ENCODE measurements at regions not wholly inside any gene's neighbourhood (a gene's known extent, or its start where the extent isn't known, plus 50 kb on each side); places are given as distances from the start of the nearest gene placed in this dataset.

- Mint-ChIP-seq H3K27me3 (no peaks in the 10 kb centered on the region), H3K27ac (no peak overlapping the region), H3K36me3 (no peaks in the 10 kb centered on the region), H3K9me3 (peaks cover 7% of the 10 kb centered on the region), H3K4me3 (no peak overlapping the region), H3K4me1 (ENCODE audit: unreplicated experiment) (peaks cover 6% of the 10 kb centered on the region)
- no peak for TF ChIP-seq CTCF (conservative IDR thresholded peaks at IDR 0.05)
- DNase-seq (ENCODE audit: extremely low spot score, unreplicated experiment), result no peak
Measured at GRCh38 chr18:10310626-10311025, 143.8 kb upstream of the APCDD1 start.

GRCh38 chr18:10312326-10313015 lies 142.0 kb upstream of the APCDD1 start:
- TF ChIP-seq CTCF (conservative IDR thresholded peaks at IDR 0.05), result no peak
- H3K27ac Mint-ChIP-seq, result no peak overlapping the region
- no peak overlapping the region for H3K4me3 Mint-ChIP-seq
- H3K27me3 Mint-ChIP-seq, result no peaks in the 10 kb centered on the region
- H3K36me3 Mint-ChIP-seq, result no peaks in the 10 kb centered on the region
- H3K9me3 Mint-ChIP-seq, result peaks cover 9% of the 10 kb centered on the region
- no peak for DNase-seq (ENCODE audit: extremely low spot score, unreplicated experiment)
- H3K4me1 Mint-ChIP-seq (ENCODE audit: unreplicated experiment), result peaks cover 10% of the 10 kb centered on the region

GRCh38 chr18:10313016-10313342 lies 141.5 kb upstream of the APCDD1 start:
- Mint-ChIP-seq H3K9me3 (peaks cover 9% of the 10 kb centered on the region), H3K27me3 (no peaks in the 10 kb centered on the region), H3K4me1 (ENCODE audit: unreplicated experiment) (peaks cover 15% of the 10 kb centered on the region), H3K27ac (no peak overlapping the region), H3K4me3 (no peak overlapping the region), H3K36me3 (no peaks in the 10 kb centered on the region)
- no peak for DNase-seq (ENCODE audit: extremely low spot score, unreplicated experiment)
- no peak for TF ChIP-seq CTCF (conservative IDR thresholded peaks at IDR 0.05)

- no peak for DNase-seq (ENCODE audit: extremely low spot score, unreplicated experiment)
- Mint-ChIP-seq H3K4me1 (ENCODE audit: unreplicated experiment) (peaks cover 21% of the 10 kb centered on the region), H3K36me3 (no peaks in the 10 kb centered on the region), H3K27me3 (no peaks in the 10 kb centered on the region), H3K27ac (no peak overlapping the region), H3K4me3 (no peak overlapping the region), H3K9me3 (peaks cover 9% of the 10 kb centered on the region)
- no peak for TF ChIP-seq CTCF (conservative IDR thresholded peaks at IDR 0.05)
Measured at GRCh38 chr18:10314066-10314465, 140.4 kb upstream of the APCDD1 start.

- no peak for DNase-seq (ENCODE audit: extremely low spot score, unreplicated experiment)
- Mint-ChIP-seq H3K36me3 (peaks cover 7% of the 10 kb centered on the region), H3K27ac (no peak overlapping the region), H3K9me3 (peaks cover 9% of the 10 kb centered on the region), H3K4me1 (ENCODE audit: unreplicated experiment) (peaks cover 22% of the 10 kb centered on the region), H3K4me3 (no peak overlapping the region), H3K27me3 (peaks cover 5% of the 10 kb centered on the region)
- no peak for TF ChIP-seq CTCF (conservative IDR thresholded peaks at IDR 0.05)
Measured at GRCh38 chr18:10315522-10315921, 138.9 kb upstream of the APCDD1 start.

- Mint-ChIP-seq H3K4me3 (no peak overlapping the region), H3K9me3 (peaks cover 9% of the 10 kb centered on the region), H3K4me1 (ENCODE audit: unreplicated experiment) (peaks cover 28% of the 10 kb centered on the region), H3K36me3 (peaks cover 7% of the 10 kb centered on the region), H3K27ac (no peak overlapping the region), H3K27me3 (peaks cover 5% of the 10 kb centered on the region)
- no peak for DNase-seq (ENCODE audit: extremely low spot score, unreplicated experiment)
- TF ChIP-seq CTCF (conservative IDR thresholded peaks at IDR 0.05), result no peak
Measured at GRCh38 chr18:10316778-10317177, 137.7 kb upstream of the APCDD1 start.

Data from type B pancreatic cell (in vitro differentiated cells).